Brain pericyte (primary cell): ENCODE measurements at regions not wholly inside any gene's neighbourhood (a gene's known extent, or its start where the extent isn't known, plus 50 kb on each side); places are given as distances from the start of the nearest gene placed in this dataset.

Experiments
- DNase-seq: peaks from one replicate; pipeline ENCODE4 v3.0.0-alpha.2; 2012; ENCODE audit warnings: low read depth, low spot score

DNA sequence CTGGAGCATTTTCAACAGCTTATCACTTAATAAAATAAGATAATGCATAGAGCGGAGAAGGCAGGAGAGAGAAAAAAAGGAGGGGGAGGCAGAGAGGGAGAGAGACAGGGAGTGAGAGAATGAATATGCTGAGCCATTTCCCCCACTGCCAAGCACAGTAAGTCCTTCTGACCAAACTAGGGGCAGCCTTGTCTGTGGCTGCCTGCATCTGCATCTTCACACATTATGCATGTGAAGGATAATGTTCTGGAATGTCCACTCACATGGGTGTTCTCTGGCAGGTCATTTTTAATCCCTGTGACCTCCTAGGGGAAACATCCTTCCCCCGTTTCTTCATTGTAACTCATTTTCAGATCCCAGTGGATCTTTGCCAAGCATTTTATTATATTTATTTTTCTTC is 269.3 kb downstream of the FOXA2 start:
- DNase-seq: no peak

DNA sequence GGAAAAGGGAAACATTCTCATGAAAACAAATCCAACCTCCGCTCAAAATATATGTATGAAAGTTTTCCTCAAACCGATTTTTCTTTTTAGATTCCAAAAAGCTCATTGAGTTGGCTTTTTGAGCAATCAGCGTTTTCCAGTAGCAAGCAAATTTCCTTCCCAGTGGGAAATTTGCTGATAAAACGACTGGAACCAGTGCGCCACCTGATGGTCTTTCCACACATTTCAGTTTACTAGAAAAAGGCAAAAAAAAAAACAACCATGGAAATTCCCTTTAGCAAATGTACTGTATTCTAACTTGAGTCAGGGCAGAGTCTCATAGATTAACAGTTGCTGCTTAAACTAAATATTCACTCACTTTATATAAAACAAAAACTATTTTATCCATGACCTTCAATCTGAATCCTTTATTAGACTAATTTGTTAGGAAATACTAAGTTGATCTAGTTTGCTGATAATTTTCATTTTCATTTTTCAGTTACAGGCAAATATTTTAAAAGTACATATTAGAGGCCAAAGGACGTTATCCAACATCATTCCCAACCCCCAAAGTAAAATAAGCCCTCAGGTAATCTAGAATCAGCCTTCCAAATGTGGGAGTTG is 271.5 kb downstream of the FOXA2 start:
- DNase-seq: no peak

GRCh38 chr20:22308934-22309333 is 275.4 kb downstream of the FOXA2 start:
- DNase-seq: no peak

- DNase-seq: no peak
Measured at GRCh38 chr20:22307409-22307808, 277.0 kb downstream of the FOXA2 start.

- DNase-seq: no peak
Measured at GRCh38 chr20:22305381-22305780, 279.0 kb downstream of the FOXA2 start.

DNA sequence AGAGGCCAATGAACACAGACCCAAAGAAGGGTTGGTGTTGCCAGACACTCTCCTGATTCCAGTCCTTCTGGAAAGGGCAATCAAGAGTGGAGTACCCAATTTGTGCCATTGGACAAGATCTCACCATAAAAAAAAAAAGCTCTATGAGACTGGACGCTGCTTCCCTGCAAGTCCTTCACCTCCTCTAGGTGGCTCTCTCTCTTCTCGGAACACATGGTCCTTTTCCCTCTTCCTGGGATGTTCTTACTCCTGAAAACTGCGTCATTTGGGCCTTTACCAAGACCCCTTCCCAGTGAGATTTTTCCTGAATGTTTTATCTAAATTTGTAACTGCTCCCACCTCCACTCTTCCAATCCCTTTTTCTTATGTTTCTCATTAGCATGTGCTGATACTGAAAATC is 280.8 kb downstream of the FOXA2 start:
- no peak for DNase-seq

GRCh38 chr20:22302039-22302438 is 282.3 kb downstream of the FOXA2 start:
- no peak for DNase-seq

DNA sequence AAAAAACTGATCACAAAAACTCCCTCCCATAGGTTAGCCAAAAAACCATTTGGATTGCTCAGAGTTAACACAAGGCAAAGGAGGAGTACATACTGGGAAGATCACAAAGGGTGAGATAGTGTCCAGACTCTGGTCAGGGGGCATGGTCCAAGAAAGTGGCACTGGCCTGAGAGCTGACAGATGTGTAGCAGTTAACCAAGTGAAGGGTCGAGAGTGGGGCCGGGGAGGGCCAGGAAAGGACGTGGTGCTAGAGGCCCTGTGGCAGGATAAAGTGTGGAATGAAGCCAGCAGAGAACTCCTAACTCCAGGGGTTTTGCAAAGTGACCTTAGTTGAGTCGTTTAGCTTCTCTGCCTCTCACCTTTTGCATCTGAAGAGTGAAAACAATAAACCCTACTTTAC is 290.5 kb downstream of the FOXA2 start:
- DNase-seq: no peak

DNA sequence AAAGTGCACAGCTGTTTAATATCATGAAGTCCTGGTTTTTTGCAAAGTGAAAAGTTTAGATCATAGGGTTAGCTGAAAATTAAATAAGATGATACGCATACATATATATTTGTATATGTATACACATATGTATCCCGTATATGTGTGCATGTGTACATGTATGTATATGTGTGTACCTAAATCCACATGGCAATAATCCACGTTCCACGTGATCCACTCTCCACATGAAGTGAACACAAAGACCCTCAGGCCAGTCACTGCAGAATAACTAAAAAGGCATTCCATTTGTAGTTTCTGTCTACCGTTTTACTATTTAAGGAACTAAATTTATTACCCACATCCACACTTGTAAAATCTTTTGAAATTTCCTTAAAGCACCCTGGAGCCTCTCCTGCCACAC is 294.9 kb downstream of the FOXA2 start:
- no peak for DNase-seq

GRCh38 chr20:22288957-22289356 is 295.4 kb downstream of the FOXA2 start:
- DNase-seq: no peak

DNA sequence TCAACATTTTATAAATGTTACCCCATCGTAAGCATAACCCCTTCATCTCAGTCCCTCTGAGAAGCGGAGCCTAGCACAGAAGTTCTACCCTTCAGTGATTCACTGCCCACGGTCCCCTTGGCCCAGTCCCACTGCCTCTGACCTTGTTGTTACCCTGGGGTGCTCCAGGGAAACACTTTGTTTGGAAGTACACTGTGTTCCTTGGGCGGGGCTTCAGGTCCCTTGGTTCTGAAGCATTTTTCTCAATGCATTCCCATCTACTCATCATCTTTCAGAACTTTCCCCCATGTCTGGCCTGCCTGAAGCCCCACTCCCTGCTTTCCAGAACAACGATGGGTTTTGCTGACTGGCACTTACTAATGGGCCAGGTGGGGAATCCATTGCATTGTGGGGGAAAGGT is 296.2 kb downstream of the FOXA2 start:
- no peak for DNase-seq

- no peak for DNase-seq
Measured at GRCh38 chr20:22285555-22285954, 298.8 kb downstream of the FOXA2 start.

GRCh38 chr20:22282696-22283095 is 301.7 kb downstream of the FOXA2 start:
- no peak for DNase-seq

DNA sequence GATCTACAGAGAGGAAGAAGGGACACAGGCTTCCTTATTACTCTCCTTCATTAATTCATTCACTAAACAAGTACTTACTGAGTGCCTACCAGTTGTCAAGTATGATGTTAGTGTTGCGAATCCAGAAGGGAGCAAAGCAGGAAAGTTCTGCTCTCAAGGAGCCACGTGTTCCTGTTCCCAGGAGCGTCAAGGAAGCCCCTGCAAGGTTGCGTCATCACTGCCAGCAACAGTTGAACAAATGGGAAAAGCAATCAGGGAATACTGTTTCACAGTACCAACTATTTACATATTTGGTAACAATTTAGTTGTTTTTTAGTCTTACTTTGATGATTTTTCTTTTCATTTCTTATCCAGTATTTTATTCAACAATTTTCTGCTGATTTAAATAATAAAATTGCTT is 310.0 kb downstream of the FOXA2 start:
- DNase-seq: no peak

DNA sequence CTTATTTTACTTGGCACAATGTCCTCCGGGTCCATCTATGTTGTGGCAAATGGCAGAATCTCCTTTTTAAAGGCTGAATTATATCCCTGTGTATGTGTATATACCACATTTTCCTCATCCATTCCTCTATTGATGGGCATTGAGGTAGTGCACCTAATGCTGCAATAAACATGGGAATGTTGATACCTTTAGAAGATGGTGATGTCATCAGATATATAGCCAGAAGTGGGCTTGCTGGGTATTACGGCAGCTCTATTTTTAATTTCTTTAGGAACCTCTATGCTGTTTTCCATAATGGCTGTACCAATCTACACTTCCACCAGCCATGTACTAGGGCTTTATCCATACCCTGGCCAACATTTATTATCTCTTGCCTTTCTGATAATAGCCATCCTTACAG is 315.7 kb downstream of the FOXA2 start:
- DNase-seq: no peak

DNA sequence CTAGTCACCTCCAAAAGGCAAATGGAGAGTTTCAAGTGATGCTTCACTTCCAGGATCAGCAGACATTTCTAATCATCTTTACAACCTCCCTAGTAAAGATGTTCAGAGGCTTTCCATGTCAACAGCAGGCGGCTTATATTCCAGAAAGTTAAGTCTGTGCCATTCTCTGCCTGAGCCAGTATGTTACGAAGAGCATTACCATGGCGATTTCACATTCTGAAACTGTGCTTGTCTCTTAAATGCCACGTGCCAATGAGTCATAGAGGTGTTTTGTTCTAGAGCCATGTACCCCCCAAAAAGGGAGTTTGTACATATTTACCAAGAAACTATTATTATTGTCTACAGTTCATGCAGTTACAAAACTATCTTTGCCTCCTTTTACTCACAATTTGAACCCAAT is 319.5 kb downstream of the FOXA2 start:
- no peak for DNase-seq

DNA sequence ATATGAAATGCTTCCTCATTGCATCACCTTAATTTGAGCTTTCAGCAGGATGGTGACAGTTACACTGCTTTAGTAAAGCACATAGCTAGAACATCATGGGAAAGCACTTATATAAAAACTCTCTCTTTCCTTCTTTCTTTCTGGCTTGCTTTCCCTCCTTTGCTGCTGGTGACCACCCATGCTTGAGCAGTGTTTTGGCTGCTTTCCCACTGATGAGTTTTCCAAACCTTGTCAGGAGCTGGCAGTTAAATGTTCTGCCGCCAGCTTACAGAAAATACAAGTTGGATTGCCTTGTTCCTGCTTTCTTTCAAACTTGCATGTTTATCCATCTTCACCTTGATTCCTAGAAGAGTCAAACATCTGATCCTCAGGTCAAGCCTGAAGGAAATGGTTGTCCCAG is 323.9 kb downstream of the FOXA2 start:
- no peak for DNase-seq

- DNase-seq: no peak
Measured at GRCh38 chr20:22257912-22258311, 326.5 kb downstream of the FOXA2 start.

- no peak for DNase-seq
Measured at GRCh38 chr20:22248051-22248667, 336.2 kb downstream of the FOXA2 start.

DNA sequence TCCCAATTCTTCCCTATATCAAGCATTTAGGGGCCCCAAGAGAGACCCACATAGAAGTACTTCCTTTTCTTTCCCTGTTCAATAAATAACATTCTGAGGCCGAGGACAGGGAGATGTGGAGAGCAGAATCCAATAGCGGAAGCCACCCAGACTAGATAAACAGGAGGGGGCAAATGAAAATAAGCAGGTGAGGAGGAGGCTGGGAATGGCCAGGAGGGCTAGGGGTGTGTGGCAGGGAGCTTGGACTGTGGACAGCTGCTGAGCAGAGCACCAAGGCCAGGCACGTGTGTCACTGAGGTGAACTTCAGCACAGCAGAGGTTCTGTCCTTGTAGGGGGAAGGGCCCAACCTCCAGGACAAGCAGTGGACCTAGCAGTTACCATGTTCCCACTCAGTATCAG is 339.2 kb downstream of the FOXA2 start:
- DNase-seq: no peak

- no peak for DNase-seq
Measured at GRCh38 chr20:22243067-22243466, 341.3 kb downstream of the FOXA2 start.

DNA sequence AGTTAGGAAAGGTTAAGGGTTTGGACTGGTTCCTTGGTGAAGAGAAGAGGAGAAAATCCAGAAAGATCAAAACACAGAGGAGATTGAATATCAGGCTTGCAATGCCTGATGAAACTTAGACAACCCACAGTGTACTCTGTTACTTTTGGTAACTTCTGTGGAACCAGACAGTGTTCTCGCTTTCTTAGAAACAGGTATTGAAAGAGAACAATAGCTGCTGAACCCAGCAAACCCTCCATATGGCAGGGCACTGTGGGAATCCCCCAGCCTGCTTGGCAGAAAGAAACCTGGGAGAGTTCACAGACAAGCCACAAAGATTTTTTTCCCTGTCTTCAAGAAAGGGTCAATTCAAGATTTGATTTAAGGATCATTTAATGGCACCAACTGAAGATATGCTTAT is 342.8 kb downstream of the FOXA2 start:
- DNase-seq: no peak

DNA sequence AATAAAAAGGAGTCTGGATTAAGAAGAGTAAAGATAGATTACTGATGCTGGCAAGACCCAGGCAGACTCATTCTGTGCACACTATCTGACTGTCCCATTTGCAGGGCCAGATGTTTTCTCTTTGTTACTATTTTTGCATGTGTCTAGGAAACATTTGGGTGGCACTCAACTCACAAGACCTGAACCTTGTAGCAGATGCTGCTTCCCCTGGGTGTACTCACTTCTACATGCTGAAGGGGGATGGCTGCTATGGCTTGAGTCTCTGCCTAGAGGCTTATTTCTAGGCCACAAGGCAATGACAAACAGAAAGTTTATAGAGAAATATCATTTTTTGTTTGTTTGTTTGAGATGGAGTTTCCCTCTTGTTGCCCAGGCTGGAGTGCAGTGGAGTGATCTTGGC is 351.4 kb downstream of the FOXA2 start:
- DNase-seq: no peak

DNA sequence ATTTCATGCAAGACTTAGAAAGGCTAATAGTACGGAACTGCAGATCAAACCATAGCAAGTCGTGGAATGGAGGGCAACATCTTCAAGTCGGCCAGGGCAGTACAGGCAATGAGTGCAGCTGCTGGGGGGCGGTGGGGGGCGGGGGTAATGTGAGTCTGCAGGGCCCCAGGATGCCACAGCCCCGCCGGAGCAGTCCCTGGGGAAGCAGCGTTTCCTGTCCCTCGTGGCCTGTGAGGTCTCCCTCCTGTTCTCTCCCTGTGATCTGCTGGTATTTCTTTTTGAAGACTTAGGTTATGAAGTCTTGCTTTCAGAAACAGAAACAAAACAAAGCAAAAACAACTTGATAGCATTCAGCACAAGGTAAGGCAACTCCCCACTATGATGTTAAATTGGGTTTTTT is 351.9 kb downstream of the FOXA2 start:
- DNase-seq: no peak
